HFFc6 (cell line): ENCODE measurements at regions not wholly inside any gene's neighbourhood (a gene's known extent, or its start where the extent isn't known, plus 50 kb on each side); places are given as distances from the start of the nearest gene placed in this dataset.

Experiments
- DNase-seq: peaks from one replicate; pipeline ENCODE4 v3.0.0-alpha.2; 2018
- H3K27ac Mint-ChIP-seq: 2 replicates; pipeline ENCODE4 v1.8.0; 2020; ENCODE audit warnings: mild to moderate bottlenecking, mixed read lengths
- H3K27me3 Mint-ChIP-seq: 2 replicates; pipeline ENCODE4 v1.8.0; 2021; ENCODE audit warnings: mild to moderate bottlenecking, moderate library complexity, mixed read lengths; ENCODE audit not compliant: insufficient read depth
- H3K36me3 Mint-ChIP-seq: 2 replicates; pipeline ENCODE4 v1.8.0; 2021; ENCODE audit warnings: low read depth, mixed read lengths
- H3K4me1 Mint-ChIP-seq: 2 replicates; pipeline ENCODE4 v1.8.0; 2020; ENCODE audit warnings: low read depth, mixed read lengths
- H3K4me3 Mint-ChIP-seq: 2 replicates; pipeline ENCODE4 v1.8.0; 2020; ENCODE audit warnings: mild to moderate bottlenecking, moderate library complexity, mixed read lengths
- H3K9me3 Mint-ChIP-seq: 2 replicates; pipeline ENCODE4 v1.8.0; 2020; ENCODE audit warnings: mild to moderate bottlenecking, mixed read lengths
- CTCF ChIP-seq: fragments of 200-600 bp; sonication (generic); IDR thresholded peaks from 2 replicates; pipeline ENCODE4 v1.5.0; 2021; ENCODE audit warnings: antibody characterized with exemption, mild to moderate bottlenecking

GRCh38 chr1:78758506-78758905, 108.9 kb downstream of the IFI44 start:
- peaks cover 18% of the 10 kb centered on the region for H3K9me3 Mint-ChIP-seq
- TF ChIP-seq CTCF = no peak
- no peak for DNase-seq
- no peaks in the 10 kb centered on the region for H3K27me3 Mint-ChIP-seq
- H3K4me1 Mint-ChIP-seq = peaks cover 11% of the 10 kb centered on the region
- H3K27ac Mint-ChIP-seq = no peak overlapping the region
- no peak overlapping the region for H3K4me3 Mint-ChIP-seq
- peaks cover 19% of the 10 kb centered on the region for H3K36me3 Mint-ChIP-seq

- Mint-ChIP-seq H3K27me3 (no peaks in the 10 kb centered on the region), H3K9me3 (peaks cover 11% of the 10 kb centered on the region), H3K36me3 (peaks cover 12% of the 10 kb centered on the region), H3K27ac (no peak overlapping the region), H3K4me3 (no peak overlapping the region), H3K4me1 (peaks cover 11% of the 10 kb centered on the region)
- no peak for DNase-seq
- no peak for TF ChIP-seq CTCF
Measured at GRCh38 chr1:78759881-78760280, 110.2 kb downstream of the IFI44 start.

GRCh38 chr1:78760858-78761257, 111.2 kb downstream of the IFI44 start:
- peaks cover 2% of the 10 kb centered on the region for H3K36me3 Mint-ChIP-seq
- H3K27ac Mint-ChIP-seq = no peak overlapping the region
- H3K4me1 Mint-ChIP-seq = peaks cover 11% of the 10 kb centered on the region
- TF ChIP-seq CTCF = no peak
- H3K4me3 Mint-ChIP-seq = peak overlapping the region; percentile 18; the same call in 1 of the 2 replicates
- H3K9me3 Mint-ChIP-seq = peaks cover 2% of the 10 kb centered on the region
- peak; percentile 2 for DNase-seq
- no peaks in the 10 kb centered on the region for H3K27me3 Mint-ChIP-seq

- no peaks in the 10 kb centered on the region; the same call in 1 of the 2 replicates for H3K9me3 Mint-ChIP-seq
- no peak for DNase-seq
- no peaks in the 10 kb centered on the region for H3K27me3 Mint-ChIP-seq
- no peak overlapping the region for H3K4me3 Mint-ChIP-seq
- no peak overlapping the region for H3K27ac Mint-ChIP-seq
- peaks cover 11% of the 10 kb centered on the region for H3K4me1 Mint-ChIP-seq
- no peak for TF ChIP-seq CTCF
- H3K36me3 Mint-ChIP-seq = no peaks in the 10 kb centered on the region
Measured at GRCh38 chr1:78762113-78762512, 112.5 kb downstream of the IFI44 start.

- H3K4me1 Mint-ChIP-seq = peaks cover 11% of the 10 kb centered on the region
- H3K4me3 Mint-ChIP-seq = no peak overlapping the region
- H3K36me3 Mint-ChIP-seq = no peaks in the 10 kb centered on the region
- no peak for DNase-seq
- H3K9me3 Mint-ChIP-seq = no peaks in the 10 kb centered on the region; the same call in 1 of the 2 replicates
- no peak for TF ChIP-seq CTCF
- peaks cover 2% of the 10 kb centered on the region; the same call in 1 of the 2 replicates for H3K27me3 Mint-ChIP-seq
- no peak overlapping the region for H3K27ac Mint-ChIP-seq
Measured at GRCh38 chr1:78765489-78765888, 115.9 kb downstream of the IFI44 start.

GRCh38 chr1:78779831-78780230, 130.2 kb downstream of the IFI44 start:
- no peak for TF ChIP-seq CTCF
- no peak overlapping the region for H3K4me3 Mint-ChIP-seq

More at GRCh38 chr1:78779831-78780230, 130.2 kb downstream of the IFI44 start:
- Mint-ChIP-seq H3K4me1 (no peaks in the 10 kb centered on the region), H3K27me3 (no peaks in the 10 kb centered on the region; the same call in 1 of the 2 replicates), H3K36me3 (no peaks in the 10 kb centered on the region), H3K27ac (no peak overlapping the region), H3K9me3 (no peaks in the 10 kb centered on the region)
- no peak for DNase-seq
